GM12878 (cell line): ENCODE measurements at regions not wholly inside any gene's neighbourhood (a gene's known extent, or its start where the extent isn't known, plus 50 kb on each side); places are given as distances from the start of the nearest gene placed in this dataset.

Experiments used
- ATAC-seq: fragments of 200-7000 bp; cut with Tn5 transposase; 3 replicates; pipeline ENCODE4 v1.9.1; 2020; ENCODE audit warnings: mild to moderate bottlenecking, moderate library complexity
- BruUV-seq: library from RNA; stranded (reverse); fragments of 400-500 nt; replicated peaks from 2 replicates; lab custom pipeline; 2021; lab: Mats Ljungman, UMichigan
- CTCF ChIA-PET: fragments of 300-600 bp; sonication (Branson Sonifier 250); formaldehyde crosslinking; extraction: SDS; loops from one replicate; lab custom pipeline; 2021; ENCODE audit warnings: inconsistent platforms; lab: Yijun Ruan, JAX
- POLR2A ChIA-PET: fragments of 350-600 bp; formaldehyde crosslinking; extraction: SDS; loops from one replicate; lab custom pipeline; 2021; ENCODE audit warnings: inconsistent platforms; lab: Charles Lee
- RAD21 ChIA-PET: fragments of 300-600 bp; sonication (Branson Sonifier 250); formaldehyde crosslinking; loops from one replicate; lab custom pipeline; 2023; ENCODE audit warnings: antibody characterized with exemption; ENCODE audit not compliant: unreplicated experiment; lab: Charles Lee
- SMC1A ChIA-PET: fragments of 300-600 bp; sonication (Branson Sonifier 250); formaldehyde crosslinking; loops from one replicate; lab custom pipeline; 2023; ENCODE audit not compliant: unreplicated experiment, uncharacterized antibody; lab: Charles Lee
- DNase-seq: peaks from one replicate; pipeline ENCODE4 v3.0.0-alpha.2; 2011; ENCODE audit warnings: low read depth, low spot score
- FAIRE-seq: peaks from 3 replicates; lab custom pipeline; 2011; peaks lifted over from hg19 to GRCh38; lab: Jason Lieb, UNC
- H2AFZ ChIP-seq: 2 replicates; pipeline ENCODE4 v1.6.0; 2011; ENCODE audit warnings: low read depth, low read length, control low read depth; ENCODE audit not compliant: control insufficient read depth
- H3K27ac ChIP-seq: 2 replicates; pipeline ENCODE4 v1.5.1; 2011; ENCODE audit warnings: control low read depth; ENCODE audit not compliant: control insufficient read depth, insufficient read depth
- H3K27me3 ChIP-seq, 2 experiments: replicated peaks in 1 of 2; 2 replicates each; pipeline versions ENCODE4 v1.6.0 to v1.6.1; 2011; ENCODE audit warnings: low read length in 1 of 2; ENCODE audit not compliant: control insufficient read depth in 2 of 2, insufficient read depth in 2 of 2
- H3K36me3 ChIP-seq, 2 experiments: 2 replicates each; pipeline ENCODE4 v1.5.1; 2011; ENCODE audit warnings: low read length in 1 of 2; ENCODE audit not compliant: control insufficient read depth in 2 of 2, insufficient read depth in 2 of 2
- H3K4me1 ChIP-seq: 2 replicates; pipeline ENCODE4 v1.6.1; 2011; ENCODE audit warnings: mild to moderate bottlenecking, low read length, moderate library complexity, mixed read lengths; ENCODE audit not compliant: control insufficient read depth, insufficient read depth
- H3K4me2 ChIP-seq: 2 replicates; pipeline ENCODE4 v1.6.0; 2011; ENCODE audit warnings: control low read depth; ENCODE audit not compliant: control insufficient read depth, insufficient read depth
- H3K4me3 ChIP-seq: fragments of 200-600 bp; sonication (generic); 2 replicates; pipeline ENCODE4 v1.5.1; 2016
- H3K79me2 ChIP-seq: 2 replicates; pipeline ENCODE4 v1.6.0; 2011; ENCODE audit warnings: low read length; ENCODE audit not compliant: control insufficient read depth, insufficient read depth
- H3K9ac ChIP-seq: 2 replicates; pipeline ENCODE4 v1.8.0; 2011; ENCODE audit warnings: low read length, control low read depth, mixed read lengths; ENCODE audit not compliant: control insufficient read depth, insufficient read depth
- H3K9me3 ChIP-seq: replicated peaks from 3 replicates; pipeline ENCODE4 v1.5.1; 2011; ENCODE audit warnings: mild to moderate bottlenecking, low read length; ENCODE audit not compliant: control insufficient read depth, insufficient read depth
- H4K20me1 ChIP-seq: 2 replicates; pipeline ENCODE4 v1.6.0; 2011; ENCODE audit not compliant: control insufficient read depth, insufficient read depth
- CBX5 ChIP-seq: sonication (generic); IDR thresholded peaks from 2 replicates; pipeline ENCODE4 v1.6.1; 2016; ENCODE audit warnings: low read depth, moderate library complexity, mild to moderate bottlenecking, inconsistent platforms
- FOXM1 ChIP-seq: IDR thresholded peaks from 2 replicates; pipeline ENCODE4 v1.6.1; 2012; ENCODE audit warnings: low read depth, mild to moderate bottlenecking, inconsistent platforms, low read length, moderate library complexity
- GATAD2B ChIP-seq: fragments of 450-650 bp; conservative IDR thresholded peaks from 2 replicates; pipeline ENCODE4 v1.6.1; 2017; ENCODE audit warnings: low read depth, mild to moderate bottlenecking, moderate library complexity
- IRF5 ChIP-seq: fragments of 450-650 bp; IDR thresholded peaks from 2 replicates; pipeline ENCODE4 v1.6.1; 2017; ENCODE audit warnings: borderline replicate concordance
- JUNB ChIP-seq: IDR thresholded peaks from 2 replicates; pipeline ENCODE4 v1.6.1; 2016; ENCODE audit warnings: antibody characterized with exemption, mild to moderate bottlenecking
- MXI1 ChIP-seq: fragments of 150-350 bp; IDR thresholded peaks from 2 replicates; pipeline ENCODE4 v1.6.1; 2011; ENCODE audit warnings: low read depth, mild to moderate bottlenecking, inconsistent platforms, low read length, improper control_type of control experiment
- RELA ChIP-seq: fragments of 450-650 bp; IDR thresholded peaks from 2 replicates; pipeline ENCODE4 v1.8.0; 2014; ENCODE audit warnings: borderline replicate concordance; ENCODE audit not compliant: partially characterized antibody
- SP1 ChIP-seq: IDR thresholded peaks from one replicate; pipeline ENCODE4 v1.6.1; 2011; ENCODE audit warnings: low read depth, low read length
- SUPT20H ChIP-seq: IDR thresholded peaks from 2 replicates; pipeline ENCODE4 v1.6.1; 2011; ENCODE audit warnings: low read depth, mild to moderate bottlenecking, low read length, moderate library complexity, borderline replicate concordance; ENCODE audit not compliant: control insufficient read depth
- WGBS: methylation state at CpG from one replicate; pipeline ENCODE4 v1.1.6; 2016; ENCODE audit warnings: low lambda C conversion rate; ENCODE audit not compliant: insufficient replicate concordance, insufficient coverage; ENCODE audit errors: missing lambda C conversion rate; 5-methylcytosine and 5-hydroxymethylcytosine counted together
- in situ Hi-C: fragments of 300-500 bp; cut with MboI; formaldehyde crosslinking; loops from 9 replicates; pipeline ENCODE4 v1.14.3; 2018; ENCODE audit warnings: mixed read lengths
- intact Hi-C: fragments of 100-400 bp; cut with micrococcal nuclease; formaldehyde crosslinking; loops from one replicate; pipeline ENCODE4 v1.14.2; 2022; ENCODE audit not compliant: unreplicated experiment
- TF ChIP-seq, protein P1 (sequence below): fragments of 450-650 bp; IDR thresholded peaks from 2 replicates; pipeline ENCODE4 v1.6.1; 2016; ENCODE audit warnings: mild to moderate bottlenecking
- TF ChIP-seq, protein P2 (sequence below): fragments of 450-650 bp; IDR thresholded peaks from 2 replicates; pipeline ENCODE4 v1.6.1; 2017; ENCODE audit warnings: mild to moderate bottlenecking, moderate library complexity
- TF ChIP-seq, protein P3 (sequence below): IDR thresholded peaks from 2 replicates; pipeline ENCODE4 v1.6.1; 2012; ENCODE audit warnings: low read length, inconsistent platforms
- TF ChIP-seq, protein P4 (sequence below): fragments of 150-350 bp; IDR thresholded peaks from 2 replicates; pipeline ENCODE4 v1.6.1; 2016; ENCODE audit warnings: low read depth, low read length

DNA sequence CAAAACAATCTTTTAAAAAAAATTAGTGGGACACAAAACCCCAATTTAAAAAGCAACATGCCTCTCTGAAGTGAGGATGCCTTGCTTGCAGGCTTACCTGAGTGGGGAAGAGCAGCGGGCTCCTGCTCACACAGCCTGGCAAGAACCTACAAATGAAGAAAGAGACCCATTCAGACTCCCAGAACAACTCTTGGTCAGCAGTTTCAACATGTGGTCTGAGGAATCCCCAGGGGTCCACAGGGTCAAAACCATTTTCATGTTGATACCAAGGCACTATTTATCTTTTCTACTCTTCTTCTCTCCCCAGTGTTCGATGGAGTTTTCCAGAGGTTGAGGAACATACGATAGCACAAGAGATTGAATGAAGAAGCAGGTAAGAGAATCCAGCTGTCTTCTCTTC lies 55.9 kb downstream of the SIPA1L2 start:
- ChIA-PET RAD21 (no interaction called here), POLR2A (no interaction called here), SMC1A (no interaction called here), CTCF (no interaction called here)
- no peaks in the 10 kb centered on the region for H3K9me3 ChIP-seq
- no peak for DNase-seq
- TF ChIP-seq, protein P1, sequence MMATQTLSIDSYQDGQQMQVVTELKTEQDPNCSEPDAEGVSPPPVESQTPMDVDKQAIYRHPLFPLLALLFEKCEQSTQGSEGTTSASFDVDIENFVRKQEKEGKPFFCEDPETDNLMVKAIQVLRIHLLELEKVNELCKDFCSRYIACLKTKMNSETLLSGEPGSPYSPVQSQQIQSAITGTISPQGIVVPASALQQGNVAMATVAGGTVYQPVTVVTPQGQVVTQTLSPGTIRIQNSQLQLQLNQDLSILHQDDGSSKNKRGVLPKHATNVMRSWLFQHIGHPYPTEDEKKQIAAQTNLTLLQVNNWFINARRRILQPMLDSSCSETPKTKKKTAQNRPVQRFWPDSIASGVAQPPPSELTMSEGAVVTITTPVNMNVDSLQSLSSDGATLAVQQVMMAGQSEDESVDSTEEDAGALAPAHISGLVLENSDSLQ = no peak
- TF ChIP-seq, protein P2, sequence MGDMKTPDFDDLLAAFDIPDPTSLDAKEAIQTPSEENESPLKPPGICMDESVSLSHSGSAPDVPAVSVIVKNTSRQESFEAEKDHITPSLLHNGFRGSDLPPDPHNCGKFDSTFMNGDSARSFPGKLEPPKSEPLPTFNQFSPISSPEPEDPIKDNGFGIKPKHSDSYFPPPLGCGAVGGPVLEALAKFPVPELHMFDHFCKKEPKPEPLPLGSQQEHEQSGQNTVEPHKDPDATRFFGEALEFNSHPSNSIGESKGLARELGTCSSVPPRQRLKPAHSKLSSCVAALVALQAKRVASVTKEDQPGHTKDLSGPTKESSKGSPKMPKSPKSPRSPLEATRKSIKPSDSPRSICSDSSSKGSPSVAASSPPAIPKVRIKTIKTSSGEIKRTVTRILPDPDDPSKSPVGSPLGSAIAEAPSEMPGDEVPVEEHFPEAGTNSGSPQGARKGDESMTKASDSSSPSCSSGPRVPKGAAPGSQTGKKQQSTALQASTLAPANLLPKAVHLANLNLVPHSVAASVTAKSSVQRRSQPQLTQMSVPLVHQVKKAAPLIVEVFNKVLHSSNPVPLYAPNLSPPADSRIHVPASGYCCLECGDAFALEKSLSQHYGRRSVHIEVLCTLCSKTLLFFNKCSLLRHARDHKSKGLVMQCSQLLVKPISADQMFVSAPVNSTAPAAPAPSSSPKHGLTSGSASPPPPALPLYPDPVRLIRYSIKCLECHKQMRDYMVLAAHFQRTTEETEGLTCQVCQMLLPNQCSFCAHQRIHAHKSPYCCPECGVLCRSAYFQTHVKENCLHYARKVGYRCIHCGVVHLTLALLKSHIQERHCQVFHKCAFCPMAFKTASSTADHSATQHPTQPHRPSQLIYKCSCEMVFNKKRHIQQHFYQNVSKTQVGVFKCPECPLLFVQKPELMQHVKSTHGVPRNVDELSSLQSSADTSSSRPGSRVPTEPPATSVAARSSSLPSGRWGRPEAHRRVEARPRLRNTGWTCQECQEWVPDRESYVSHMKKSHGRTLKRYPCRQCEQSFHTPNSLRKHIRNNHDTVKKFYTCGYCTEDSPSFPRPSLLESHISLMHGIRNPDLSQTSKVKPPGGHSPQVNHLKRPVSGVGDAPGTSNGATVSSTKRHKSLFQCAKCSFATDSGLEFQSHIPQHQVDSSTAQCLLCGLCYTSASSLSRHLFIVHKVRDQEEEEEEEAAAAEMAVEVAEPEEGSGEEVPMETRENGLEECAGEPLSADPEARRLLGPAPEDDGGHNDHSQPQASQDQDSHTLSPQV = no peak
- TF ChIP-seq RELA = no peak
- TF ChIP-seq MXI1 = no peak
- TF ChIP-seq SUPT20H = no peak
- TF ChIP-seq, protein P3, sequence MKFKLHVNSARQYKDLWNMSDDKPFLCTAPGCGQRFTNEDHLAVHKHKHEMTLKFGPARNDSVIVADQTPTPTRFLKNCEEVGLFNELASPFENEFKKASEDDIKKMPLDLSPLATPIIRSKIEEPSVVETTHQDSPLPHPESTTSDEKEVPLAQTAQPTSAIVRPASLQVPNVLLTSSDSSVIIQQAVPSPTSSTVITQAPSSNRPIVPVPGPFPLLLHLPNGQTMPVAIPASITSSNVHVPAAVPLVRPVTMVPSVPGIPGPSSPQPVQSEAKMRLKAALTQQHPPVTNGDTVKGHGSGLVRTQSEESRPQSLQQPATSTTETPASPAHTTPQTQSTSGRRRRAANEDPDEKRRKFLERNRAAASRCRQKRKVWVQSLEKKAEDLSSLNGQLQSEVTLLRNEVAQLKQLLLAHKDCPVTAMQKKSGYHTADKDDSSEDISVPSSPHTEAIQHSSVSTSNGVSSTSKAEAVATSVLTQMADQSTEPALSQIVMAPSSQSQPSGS = no peak
- TF ChIP-seq JUNB = no peak
- TF ChIP-seq IRF5 = no peak
- TF ChIP-seq, protein P4, sequence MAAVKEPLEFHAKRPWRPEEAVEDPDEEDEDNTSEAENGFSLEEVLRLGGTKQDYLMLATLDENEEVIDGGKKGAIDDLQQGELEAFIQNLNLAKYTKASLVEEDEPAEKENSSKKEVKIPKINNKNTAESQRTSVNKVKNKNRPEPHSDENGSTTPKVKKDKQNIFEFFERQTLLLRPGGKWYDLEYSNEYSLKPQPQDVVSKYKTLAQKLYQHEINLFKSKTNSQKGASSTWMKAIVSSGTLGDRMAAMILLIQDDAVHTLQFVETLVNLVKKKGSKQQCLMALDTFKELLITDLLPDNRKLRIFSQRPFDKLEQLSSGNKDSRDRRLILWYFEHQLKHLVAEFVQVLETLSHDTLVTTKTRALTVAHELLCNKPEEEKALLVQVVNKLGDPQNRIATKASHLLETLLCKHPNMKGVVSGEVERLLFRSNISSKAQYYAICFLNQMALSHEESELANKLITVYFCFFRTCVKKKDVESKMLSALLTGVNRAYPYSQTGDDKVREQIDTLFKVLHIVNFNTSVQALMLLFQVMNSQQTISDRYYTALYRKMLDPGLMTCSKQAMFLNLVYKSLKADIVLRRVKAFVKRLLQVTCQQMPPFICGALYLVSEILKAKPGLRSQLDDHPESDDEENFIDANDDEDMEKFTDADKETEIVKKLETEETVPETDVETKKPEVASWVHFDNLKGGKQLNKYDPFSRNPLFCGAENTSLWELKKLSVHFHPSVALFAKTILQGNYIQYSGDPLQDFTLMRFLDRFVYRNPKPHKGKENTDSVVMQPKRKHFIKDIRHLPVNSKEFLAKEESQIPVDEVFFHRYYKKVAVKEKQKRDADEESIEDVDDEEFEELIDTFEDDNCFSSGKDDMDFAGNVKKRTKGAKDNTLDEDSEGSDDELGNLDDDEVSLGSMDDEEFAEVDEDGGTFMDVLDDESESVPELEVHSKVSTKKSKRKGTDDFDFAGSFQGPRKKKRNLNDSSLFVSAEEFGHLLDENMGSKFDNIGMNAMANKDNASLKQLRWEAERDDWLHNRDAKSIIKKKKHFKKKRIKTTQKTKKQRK = no peak
- no peak for TF ChIP-seq SP1
- no peak for TF ChIP-seq GATAD2B
- TF ChIP-seq CBX5 = no peak
- no peak for TF ChIP-seq FOXM1
- intact Hi-C loops (no loop called here), in situ Hi-C loops (no loop called here)
- no peak overlapping the region for H3K4me3 ChIP-seq
- H2AFZ ChIP-seq = no peak overlapping the region
- no peak overlapping the region for H3K27ac ChIP-seq
- 65% methylated on average over 3 of the region's 3 CpGs for WGBS
- no TSS peak for BruUV-seq
- no peaks in the 10 kb centered on the region for H3K36me3 ChIP-seq
- ATAC-seq = no peak
- H3K4me1 ChIP-seq = no peaks in the 10 kb centered on the region
- H3K27me3 ChIP-seq = no peaks in the 10 kb centered on the region
- no peak overlapping the region for H3K9ac ChIP-seq
- no peaks in the 10 kb centered on the region for H4K20me1 ChIP-seq
- H3K79me2 ChIP-seq = no peaks in the 10 kb centered on the region
- FAIRE-seq = no peak
- H3K4me2 ChIP-seq = no peak overlapping the region
